Keratinocyte (primary cell): ENCODE measurements at regions not wholly inside any gene's neighbourhood (a gene's known extent, or its start where the extent isn't known, plus 50 kb on each side); places are given as distances from the start of the nearest gene placed in this dataset.

ENCODE experiments used
- DNase-seq: peaks from one replicate; pipeline ENCODE4 v3.0.0-alpha.2; 2011; ENCODE audit warnings: low read depth, missing footprints, low spot score
- FAIRE-seq: peaks from 2 replicates; lab custom pipeline; 2011; peaks lifted over from hg19 to GRCh38; lab: Jason Lieb, UNC
- H2AFZ ChIP-seq: 2 replicates; pipeline ENCODE4 v1.6.0; 2012; ENCODE audit warnings: low read length, control low read depth, inconsistent platforms; ENCODE audit not compliant: control insufficient read depth
- H3K27ac ChIP-seq: 2 replicates; pipeline ENCODE4 v1.5.1; 2011; ENCODE audit warnings: low read length; ENCODE audit not compliant: control insufficient read depth, insufficient read depth
- H3K27me3 ChIP-seq: 3 replicates; pipeline ENCODE4 v1.6.0; 2011; ENCODE audit warnings: low read length; ENCODE audit not compliant: control insufficient read depth, insufficient read depth; ENCODE audit errors: extremely low read depth
- H3K36me3 ChIP-seq, 2 experiments: 2 replicates in 1 of 2; 3 replicates in 1 of 2; pipeline ENCODE4 v1.5.1; 2011; ENCODE audit warnings: low read length in 2 of 2, mild to moderate bottlenecking in 1 of 2; ENCODE audit not compliant: control insufficient read depth in 2 of 2, insufficient read depth in 2 of 2; ENCODE audit errors: extremely low read depth in 1 of 2
- H3K4me1 ChIP-seq: 3 replicates; pipeline ENCODE4 v1.5.1; 2011; ENCODE audit warnings: low read length; ENCODE audit not compliant: control insufficient read depth, insufficient read depth; ENCODE audit errors: extremely low read depth
- H3K4me2 ChIP-seq: 3 replicates; pipeline ENCODE4 v1.6.0; 2011; ENCODE audit warnings: low read depth, low read length; ENCODE audit not compliant: control insufficient read depth, insufficient read depth; ENCODE audit errors: extremely low read depth
- H3K4me3 ChIP-seq, 3 experiments: fragments of 200-600 bp in 1 of 3; sonication (generic) in 1 of 3; 2 replicates in 2 of 3; 3 replicates in 1 of 3; pipeline ENCODE4 v1.5.1; 2011 to 2016; ENCODE audit warnings: low read length in 3 of 3, mild to moderate bottlenecking in 3 of 3, control low read depth in 2 of 3, inconsistent platforms in 1 of 3, low read depth in 1 of 3, mixed read lengths in 1 of 3, mixed run types in 1 of 3, moderate library complexity in 1 of 3; ENCODE audit not compliant: control insufficient read depth in 2 of 3, insufficient read depth in 2 of 3; ENCODE audit errors: extremely low read depth in 1 of 3
- H3K79me2 ChIP-seq: 2 replicates; pipeline ENCODE4 v1.6.0; 2012; ENCODE audit warnings: low read length; ENCODE audit not compliant: control insufficient read depth, insufficient read depth
- H3K9ac ChIP-seq: 3 replicates; pipeline ENCODE4 v1.6.0; 2011; ENCODE audit warnings: low read length; ENCODE audit not compliant: control insufficient read depth, insufficient read depth; ENCODE audit errors: extremely low read depth
- H3K9me1 ChIP-seq: 3 replicates; pipeline ENCODE4 v1.6.0; 2011; ENCODE audit warnings: low read length; ENCODE audit not compliant: control insufficient read depth, insufficient read depth; ENCODE audit errors: extremely low read depth
- H3K9me3 ChIP-seq: 2 replicates; pipeline ENCODE4 v1.5.1; 2012; ENCODE audit warnings: low read depth, low read length; ENCODE audit not compliant: control insufficient read depth
- H4K20me1 ChIP-seq: 3 replicates; pipeline ENCODE4 v1.6.0; 2011; ENCODE audit warnings: low read length; ENCODE audit not compliant: control insufficient read depth, insufficient read depth; ENCODE audit errors: extremely low read depth
- CTCF ChIP-seq, 3 experiments: IDR thresholded peaks in 1 of 3; conservative IDR thresholded peaks in 1 of 3; optimal IDR thresholded peaks in 1 of 3; 2 replicates in 2 of 3; 3 replicates in 1 of 3; pipeline versions ENCODE3 to v1.5.1; 2011; ENCODE audit warnings: low read length in 3 of 3, mild to moderate bottlenecking in 3 of 3, moderate library complexity in 2 of 3, control low read depth in 1 of 3, inconsistent platforms in 1 of 3; ENCODE audit not compliant: insufficient read depth in 2 of 3; ENCODE audit errors: extremely low read depth in 1 of 3
- EZH2 ChIP-seq: IDR thresholded peaks from one replicate; pipeline ENCODE4 v1.6.1; 2012; ENCODE audit warnings: inconsistent platforms, mild to moderate bottlenecking, low read length, moderate library complexity
- dilution Hi-C: fragments of 300-500 bp; cut with MboI; formaldehyde crosslinking; loops from one replicate; pipeline ENCODE4 v1.7.0; 2020; ENCODE audit warnings: low sequenced_read_pairs; ENCODE audit not compliant: extremely low pct_ligation_motif_present

- H3K9me3 ChIP-seq = no peaks in the 10 kb centered on the region
- peak overlapping the region; percentile 36 for H2AFZ ChIP-seq
- dilution Hi-C loops = no loop called here
- TF ChIP-seq EZH2 = no peak
- TF ChIP-seq CTCF (optimal IDR thresholded peaks at IDR 0.05 in 1 of 3, IDR thresholded peaks at IDR 0.05 in 1 of 3, conservative IDR thresholded peaks at IDR 0.05 in 1 of 3; ENCODE audit: extremely low read depth in 1 of 3, insufficient read depth in 2 of 3, low read length in 3 of 3) = no peak
- H3K79me2 ChIP-seq = no peaks in the 10 kb centered on the region
- H3K4me1 ChIP-seq = peaks cover 52% of the 10 kb centered on the region
- peak overlapping the region; percentile 97 for H3K27ac ChIP-seq
- peak overlapping the region; percentile 31 to 64 (median 62) for H3K4me3 ChIP-seq
- no peaks in the 10 kb centered on the region for H3K9me1 ChIP-seq
- no peaks in the 10 kb centered on the region for H3K27me3 ChIP-seq
- peak overlapping the region; percentile 84 for H3K4me2 ChIP-seq
- FAIRE-seq (peak; percentile 98), DNase-seq (peak; percentile 69)
- H4K20me1 ChIP-seq = no peaks in the 10 kb centered on the region
- H3K9ac ChIP-seq = peak overlapping the region; percentile 89
- no peaks in the 10 kb centered on the region for H3K36me3 ChIP-seq
These were observed 57.1 kb upstream of the RNF152 start for GRCh38 chr18:61949946-61950345.

- no peaks in the 10 kb centered on the region for H3K9me1 ChIP-seq
- dilution Hi-C loops = no loop called here
- H2AFZ ChIP-seq = no peak overlapping the region
- H3K4me2 ChIP-seq = peak overlapping the region; percentile 84
- no peaks in the 10 kb centered on the region for H4K20me1 ChIP-seq
- H3K9me3 ChIP-seq = no peaks in the 10 kb centered on the region
- peak overlapping the region; percentile 97 for H3K27ac ChIP-seq
- H3K27me3 ChIP-seq = no peaks in the 10 kb centered on the region
- H3K4me3 ChIP-seq = peak overlapping the region in 2 of 3 experiments; percentile 31 to 64
- peak overlapping the region; percentile 89 for H3K9ac ChIP-seq
- DNase-seq (no peak), FAIRE-seq (peak; percentile 89)
- no peaks in the 10 kb centered on the region for H3K79me2 ChIP-seq
- peaks cover 57% of the 10 kb centered on the region for H3K4me1 ChIP-seq
- no peak for TF ChIP-seq EZH2
- TF ChIP-seq CTCF (optimal IDR thresholded peaks at IDR 0.05 in 1 of 3, IDR thresholded peaks at IDR 0.05 in 1 of 3, conservative IDR thresholded peaks at IDR 0.05 in 1 of 3; ENCODE audit: extremely low read depth in 1 of 3, insufficient read depth in 2 of 3, low read length in 3 of 3) = no peak
- H3K36me3 ChIP-seq = no peaks in the 10 kb centered on the region
These were observed 56.1 kb upstream of the RNF152 start for GRCh38 chr18:61948846-61949438.
